AG09319 (cell line): ENCODE measurements at regions not wholly inside any gene's neighbourhood (a gene's known extent, or its start where the extent isn't known, plus 50 kb on each side); places are given as distances from the start of the nearest gene placed in this dataset.

Experiments
- DNase-seq: peaks from one replicate; pipeline ENCODE4 v3.0.0-alpha.2; 2010; ENCODE audit warnings: low read depth; ENCODE audit errors: extremely low read depth
- TF ChIP-seq, protein P1 (sequence below): IDR thresholded peaks from 2 replicates; pipeline ENCODE4 v1.5.1; 2011; ENCODE audit warnings: low read depth, mild to moderate bottlenecking, inconsistent platforms, low read length, moderate library complexity

DNA sequence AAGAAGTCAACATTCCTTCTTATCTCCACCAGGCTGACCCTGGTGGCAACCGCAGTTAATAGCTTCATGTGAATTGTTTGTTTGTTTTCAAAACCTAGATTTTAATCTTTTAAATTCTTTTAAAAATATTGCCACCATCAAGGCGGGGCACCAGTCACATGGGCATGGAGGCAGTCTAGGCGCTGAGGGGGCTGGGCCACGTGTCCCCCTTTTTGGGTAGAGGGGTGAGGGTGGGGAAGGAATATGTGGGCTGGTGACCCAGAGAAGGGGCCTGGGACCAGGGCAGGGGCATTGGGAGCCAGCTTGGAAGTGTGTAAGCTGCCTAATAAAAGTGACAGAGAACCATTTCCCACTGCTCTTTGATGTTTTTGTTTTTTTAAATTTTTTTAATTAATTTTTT is 147.3 kb downstream of the GADD45G start:
- TF ChIP-seq, protein P1, sequence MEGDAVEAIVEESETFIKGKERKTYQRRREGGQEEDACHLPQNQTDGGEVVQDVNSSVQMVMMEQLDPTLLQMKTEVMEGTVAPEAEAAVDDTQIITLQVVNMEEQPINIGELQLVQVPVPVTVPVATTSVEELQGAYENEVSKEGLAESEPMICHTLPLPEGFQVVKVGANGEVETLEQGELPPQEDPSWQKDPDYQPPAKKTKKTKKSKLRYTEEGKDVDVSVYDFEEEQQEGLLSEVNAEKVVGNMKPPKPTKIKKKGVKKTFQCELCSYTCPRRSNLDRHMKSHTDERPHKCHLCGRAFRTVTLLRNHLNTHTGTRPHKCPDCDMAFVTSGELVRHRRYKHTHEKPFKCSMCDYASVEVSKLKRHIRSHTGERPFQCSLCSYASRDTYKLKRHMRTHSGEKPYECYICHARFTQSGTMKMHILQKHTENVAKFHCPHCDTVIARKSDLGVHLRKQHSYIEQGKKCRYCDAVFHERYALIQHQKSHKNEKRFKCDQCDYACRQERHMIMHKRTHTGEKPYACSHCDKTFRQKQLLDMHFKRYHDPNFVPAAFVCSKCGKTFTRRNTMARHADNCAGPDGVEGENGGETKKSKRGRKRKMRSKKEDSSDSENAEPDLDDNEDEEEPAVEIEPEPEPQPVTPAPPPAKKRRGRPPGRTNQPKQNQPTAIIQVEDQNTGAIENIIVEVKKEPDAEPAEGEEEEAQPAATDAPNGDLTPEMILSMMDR, result no peak
- no peak for DNase-seq

DNA sequence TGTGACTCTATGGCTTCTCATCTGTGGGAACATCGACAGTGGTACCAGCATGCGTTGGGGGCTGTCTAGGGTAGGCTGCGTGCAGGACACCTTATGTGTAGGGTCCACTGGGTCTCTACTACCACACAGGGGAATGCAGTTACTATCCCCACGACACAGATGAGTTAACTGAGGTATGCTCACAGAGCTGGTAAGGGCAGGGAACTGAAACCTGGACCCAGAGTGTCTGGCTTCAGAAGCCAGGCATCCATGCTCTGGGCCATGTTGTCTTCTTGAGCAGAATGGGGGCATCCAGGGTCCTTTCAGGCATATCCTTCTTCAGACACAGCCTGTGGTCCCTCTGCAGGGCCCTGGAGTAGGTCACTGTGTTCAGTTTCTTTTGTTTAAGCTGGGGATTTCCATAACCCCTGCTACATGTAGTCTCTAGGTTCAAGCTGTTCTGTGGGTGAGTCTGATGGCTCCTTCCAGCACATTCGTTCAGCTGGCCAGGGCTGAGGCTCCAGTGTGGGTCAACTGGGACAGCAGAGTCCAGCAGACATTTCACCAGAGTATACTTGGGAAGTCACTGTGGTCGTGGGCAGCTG is 148.8 kb downstream of the GADD45G start:
- no peak for DNase-seq
- TF ChIP-seq, protein P1, result no peak

DNA sequence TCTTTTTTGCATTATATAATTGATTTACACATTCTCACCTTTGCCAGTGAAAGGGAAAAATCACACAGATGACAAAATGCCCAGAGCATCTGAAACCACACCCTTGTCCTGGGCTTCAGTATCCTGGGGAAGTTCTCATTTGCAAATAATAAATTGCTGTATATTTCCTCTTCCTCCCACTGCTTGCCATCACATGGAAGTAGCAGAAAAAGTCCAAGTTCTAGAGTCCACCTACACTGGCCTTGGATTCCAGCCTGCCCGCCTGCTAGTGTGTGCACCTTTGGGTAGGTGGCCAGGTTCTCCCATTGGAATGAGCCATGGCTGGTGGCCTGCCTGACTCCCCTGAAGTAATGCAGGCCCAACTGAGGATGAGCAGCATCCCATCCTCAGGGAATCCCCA is 149.4 kb downstream of the GADD45G start:
- DNase-seq, result no peak
- TF ChIP-seq, protein P1, result no peak

DNA sequence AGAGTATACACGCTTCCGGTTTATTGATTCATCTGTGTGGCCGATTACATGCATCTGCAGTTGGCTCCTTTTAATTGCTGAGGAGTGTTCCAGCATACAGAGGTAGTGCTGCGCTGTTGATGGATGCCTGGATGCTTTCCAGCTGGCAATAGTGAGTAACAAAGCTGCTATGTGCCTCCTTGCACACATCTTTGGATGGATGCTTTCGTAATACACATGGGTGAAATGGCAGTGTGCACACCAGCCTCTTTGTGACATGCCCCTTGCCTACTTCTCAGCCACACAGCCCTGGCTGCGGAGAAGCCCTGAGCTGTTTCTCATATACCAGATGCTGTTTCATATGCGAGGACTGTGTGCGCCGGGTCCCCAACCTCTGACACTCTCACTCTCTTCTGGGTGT is 151.0 kb downstream of the GADD45G start:
- DNase-seq, result no peak
- TF ChIP-seq, protein P1, result no peak

DNA sequence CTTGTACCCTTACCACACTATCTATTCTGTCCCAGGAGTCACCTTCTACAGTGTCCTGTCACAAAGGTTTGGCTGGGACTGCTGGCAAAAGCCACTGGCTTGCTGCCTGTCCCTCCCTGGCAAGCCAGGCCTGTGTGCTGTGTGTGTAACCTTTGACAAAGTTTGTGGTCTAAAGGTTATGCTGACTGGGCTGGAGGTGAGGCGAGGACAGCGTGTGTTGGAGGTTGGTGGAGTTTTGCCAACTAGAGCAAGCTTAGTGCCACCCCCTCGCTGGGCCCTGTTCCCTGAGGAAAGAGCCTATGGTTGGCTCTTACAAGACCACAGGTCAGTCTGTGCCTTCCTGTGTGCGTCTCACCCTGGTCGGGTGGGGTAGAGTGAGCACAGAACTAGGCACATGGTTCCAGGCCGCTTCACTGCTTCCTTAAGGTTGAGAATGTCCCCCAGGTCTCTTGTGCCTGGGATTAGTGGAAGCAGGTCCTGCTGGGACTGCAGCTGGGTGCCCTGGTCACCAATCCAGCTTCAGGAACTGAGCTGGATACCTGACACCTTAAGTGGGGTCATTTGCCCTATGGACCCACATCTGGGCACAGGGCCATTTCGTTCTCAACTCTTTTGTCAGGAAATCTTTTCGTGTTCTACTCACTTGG is 152.2 kb downstream of the GADD45G start:
- TF ChIP-seq, protein P1, result no peak
- no peak for DNase-seq

DNA sequence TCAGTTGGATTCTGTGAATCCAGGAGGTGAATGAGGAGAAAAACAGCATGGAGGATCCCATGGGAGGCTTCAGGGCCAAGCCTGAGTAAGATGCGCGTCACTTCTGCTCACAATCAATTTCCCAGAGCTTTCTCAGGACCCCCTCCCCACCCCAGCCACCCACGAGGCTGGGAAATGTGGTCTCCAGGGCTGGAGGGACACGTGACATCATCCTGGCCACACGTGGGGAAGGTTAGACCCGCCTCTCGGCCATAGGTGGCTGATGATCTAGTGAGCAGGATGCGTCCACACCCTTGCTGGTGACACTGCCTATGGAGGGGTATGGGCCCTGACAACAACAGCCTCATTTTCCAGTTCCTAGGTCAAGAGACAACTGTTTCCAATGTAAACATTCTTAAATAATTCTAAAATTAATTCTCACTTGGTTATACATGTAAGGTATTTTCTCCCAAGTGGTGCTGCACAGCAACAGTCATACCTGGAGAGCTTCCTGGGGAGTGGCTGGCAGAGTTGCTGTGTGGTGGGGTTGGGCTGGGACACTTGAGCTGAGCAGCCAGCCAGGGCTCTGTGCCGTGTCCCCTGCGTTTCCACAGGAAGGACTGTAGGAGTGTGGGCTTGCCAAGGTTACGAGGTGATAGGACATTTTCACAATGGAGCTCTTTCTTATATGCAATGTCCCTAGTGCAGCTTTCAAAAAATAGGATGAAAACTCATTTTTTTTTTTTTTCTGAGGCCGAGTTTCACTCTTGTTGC is 153.1 kb downstream of the GADD45G start:
- DNase-seq, result no peak
- TF ChIP-seq, protein P1, result no peak

DNA sequence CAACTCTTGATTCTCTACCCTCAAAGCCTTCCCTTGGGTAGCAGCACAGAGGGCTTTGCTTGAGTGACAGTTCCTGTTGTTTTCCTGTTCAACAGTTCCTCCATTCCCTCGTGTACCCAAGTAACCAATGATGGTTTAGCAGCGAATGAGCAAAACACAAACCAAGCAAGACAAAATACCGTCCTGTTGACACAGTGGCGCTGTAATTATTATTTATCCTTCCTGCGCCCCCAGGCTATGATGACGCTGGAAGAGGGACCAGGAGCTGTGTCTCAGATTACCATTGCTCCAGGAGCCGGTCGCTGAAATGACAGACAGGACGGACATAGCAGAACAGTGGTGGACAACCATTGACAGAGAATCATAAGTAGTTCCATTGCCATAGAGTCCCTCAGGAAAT is 154.8 kb downstream of the GADD45G start:
- no peak for DNase-seq
- TF ChIP-seq, protein P1, result no peak
